H9 (cell line): ENCODE measurements at regions not wholly inside any gene's neighbourhood (a gene's known extent, or its start where the extent isn't known, plus 50 kb on each side); places are given as distances from the start of the nearest gene placed in this dataset.

Experiments used
- DNase-seq: peaks from one replicate; pipeline ENCODE4 v3.0.0-alpha.2; 2017
- H2AFZ ChIP-seq: one replicate; pipeline ENCODE4 v1.6.1; 2013; ENCODE audit warnings: mild to moderate bottlenecking, low read length, control low read depth, moderate library complexity
- H2AK5ac ChIP-seq: 2 replicates; pipeline ENCODE4 v1.6.1; 2013; ENCODE audit warnings: low read length, control low read depth, mixed read lengths; ENCODE audit not compliant: insufficient read length
- H2BK120ac ChIP-seq: one replicate; pipeline ENCODE4 v1.6.1; 2013; ENCODE audit warnings: low read depth, mild to moderate bottlenecking, low read length, control low read depth, inconsistent platforms; ENCODE audit not compliant: poor library complexity, severe bottlenecking
- H2BK12ac ChIP-seq: 2 replicates; pipeline ENCODE4 v1.6.1; 2013; ENCODE audit warnings: low read length, control low read depth, mixed read lengths, low read depth; ENCODE audit not compliant: insufficient read length
- H2BK15ac ChIP-seq: 2 replicates; pipeline ENCODE4 v1.6.1; 2013; ENCODE audit warnings: low read depth, low read length, control low read depth
- H2BK20ac ChIP-seq: one replicate; pipeline ENCODE4 v1.6.1; 2013; ENCODE audit warnings: low read depth, mild to moderate bottlenecking, low read length, control low read depth, inconsistent platforms; ENCODE audit not compliant: poor library complexity, severe bottlenecking
- H2BK5ac ChIP-seq: 2 replicates; pipeline ENCODE4 v1.6.1; 2013; ENCODE audit warnings: low read length, control low read depth, mixed read lengths; ENCODE audit not compliant: insufficient read length
- H3K14ac ChIP-seq: 2 replicates; pipeline ENCODE4 v1.6.1; 2013; ENCODE audit warnings: low read length, control low read depth; ENCODE audit not compliant: insufficient read depth
- H3K18ac ChIP-seq: 2 replicates; pipeline ENCODE4 v1.6.1; 2013; ENCODE audit warnings: low read depth, mild to moderate bottlenecking, mixed read lengths, low read length, control low read depth; ENCODE audit not compliant: insufficient read length
- H3K23ac ChIP-seq: 2 replicates; pipeline ENCODE4 v1.6.1; 2013; ENCODE audit warnings: low read length, control low read depth, mixed read lengths, low read depth; ENCODE audit not compliant: insufficient read length
- H3K23me2 ChIP-seq: 2 replicates; pipeline ENCODE4 v1.6.1; 2013; ENCODE audit warnings: low read depth, mild to moderate bottlenecking, mixed read lengths, low read length, control low read depth; ENCODE audit not compliant: insufficient read length, poor library complexity, severe bottlenecking
- H3K27ac ChIP-seq: 2 replicates; pipeline ENCODE4 v1.5.1; 2013; ENCODE audit warnings: low read length, control low read depth, mixed read lengths, low read depth; ENCODE audit not compliant: insufficient read length
- H3K27me3 ChIP-seq: 2 replicates; pipeline ENCODE4 v1.6.1; 2013; ENCODE audit warnings: low read length, control low read depth, inconsistent platforms; ENCODE audit not compliant: insufficient read depth
- H3K4ac ChIP-seq: 2 replicates; pipeline ENCODE4 v1.6.1; 2013; ENCODE audit warnings: low read depth, mild to moderate bottlenecking, control low read depth, inconsistent platforms, low read length, moderate library complexity
- H3K4me1 ChIP-seq: 2 replicates; pipeline ENCODE4 v1.6.1; 2013; ENCODE audit warnings: low read length, control low read depth, inconsistent platforms; ENCODE audit not compliant: insufficient read depth
- H3K4me2 ChIP-seq: 2 replicates; pipeline ENCODE4 v1.6.1; 2013; ENCODE audit warnings: low read length, control low read depth, mixed read lengths; ENCODE audit not compliant: insufficient read length, insufficient read depth
- H3K56ac ChIP-seq: 2 replicates; pipeline ENCODE4 v1.6.1; 2013; ENCODE audit warnings: low read depth, mild to moderate bottlenecking, mixed read lengths, low read length, control low read depth; ENCODE audit not compliant: insufficient read length
- H3K79me1 ChIP-seq: 2 replicates; pipeline ENCODE4 v1.6.1; 2013; ENCODE audit warnings: low read depth, mild to moderate bottlenecking, moderate library complexity, low read length, control low read depth, inconsistent platforms; ENCODE audit not compliant: insufficient read depth, poor library complexity, severe bottlenecking
- H3K79me2 ChIP-seq: 2 replicates; pipeline ENCODE4 v1.6.1; 2013; ENCODE audit warnings: low read length, control low read depth, inconsistent platforms; ENCODE audit not compliant: insufficient read depth
- H3K9ac ChIP-seq: 2 replicates; pipeline ENCODE4 v1.6.1; 2013; ENCODE audit warnings: low read length, control low read depth, mixed read lengths; ENCODE audit not compliant: insufficient read length; ENCODE audit errors: extremely low read depth
- H3K9me3 ChIP-seq: one replicate; pipeline ENCODE4 v1.6.1; 2013; ENCODE audit warnings: low read depth, low read length, inconsistent platforms; ENCODE audit not compliant: control insufficient read depth
- H3T11ph ChIP-seq: one replicate; pipeline ENCODE4 v1.6.1; 2013; ENCODE audit warnings: mild to moderate bottlenecking, low read length, control low read depth, inconsistent platforms
- H4K20me1 ChIP-seq: one replicate; pipeline ENCODE4 v1.6.1; 2013; ENCODE audit not compliant: control insufficient read depth, insufficient read length, insufficient read depth
- H4K5ac ChIP-seq: 2 replicates; pipeline ENCODE4 v1.6.1; 2013; ENCODE audit warnings: low read depth, mild to moderate bottlenecking, mixed read lengths, low read length, control low read depth; ENCODE audit not compliant: insufficient read length
- H4K8ac ChIP-seq: replicated peaks from 2 replicates; pipeline ENCODE4 v1.6.1; 2013; ENCODE audit warnings: low read length, control low read depth, mixed read lengths, low read depth; ENCODE audit not compliant: insufficient read length
- H4K91ac ChIP-seq: 2 replicates; pipeline ENCODE4 v1.6.1; 2013; ENCODE audit warnings: low read depth, mild to moderate bottlenecking, moderate library complexity, mixed read lengths, low read length, control low read depth; ENCODE audit not compliant: insufficient read length
- H3K27ac Mint-ChIP-seq, 3 experiments: 2 replicates in 2 of 3; 3 replicates in 1 of 3; pipeline ENCODE4 v1.8.0; 2020 to 2021; ENCODE audit warnings: mixed read lengths in 3 of 3, mild to moderate bottlenecking in 1 of 3, moderate library complexity in 1 of 3
- H3K27me3 Mint-ChIP-seq: 2 replicates; pipeline ENCODE4 v1.8.0; 2021; ENCODE audit warnings: low read depth, mild to moderate bottlenecking, moderate library complexity, mixed read lengths
- H3K36me3 Mint-ChIP-seq, 3 experiments: 2 replicates in 2 of 3; 3 replicates in 1 of 3; pipeline ENCODE4 v1.8.0; 2020 to 2021; ENCODE audit warnings: low read depth in 3 of 3, mixed read lengths in 3 of 3; ENCODE audit not compliant: insufficient read depth in 1 of 3
- H3K4me1 Mint-ChIP-seq, 2 experiments: 2 replicates each; pipeline ENCODE4 v1.8.0; 2020; ENCODE audit warnings: mixed read lengths in 2 of 2
- H3K4me3 Mint-ChIP-seq, 2 experiments: 2 replicates in 1 of 2; 3 replicates in 1 of 2; pipeline ENCODE4 v1.8.0; 2020 to 2021; ENCODE audit warnings: mild to moderate bottlenecking in 2 of 2, mixed read lengths in 2 of 2, moderate library complexity in 1 of 2
- H3K9me3 Mint-ChIP-seq, 2 experiments: 2 replicates in 1 of 2; 3 replicates in 1 of 2; pipeline ENCODE4 v1.8.0; 2020; ENCODE audit warnings: mild to moderate bottlenecking in 2 of 2, mixed read lengths in 2 of 2, moderate library complexity in 1 of 2
- CTCF ChIP-seq: fragments of 200-600 bp; sonication (generic); conservative IDR thresholded peaks from 3 replicates; pipeline ENCODE4 v1.8.0; 2021; ENCODE audit warnings: antibody characterized with exemption, mild to moderate bottlenecking
- WGBS: extraction: QIAGEN DNeasy Blood & Tissue Kit; methylation state at CpG from one replicate; pipeline ENCODE4 v1.1.7; 2013; ENCODE audit warnings: missing lambda C conversion rate, low lambda C conversion rate, mixed read lengths; ENCODE audit not compliant: insufficient read length; ENCODE audit errors: extremely low coverage; 5-methylcytosine and 5-hydroxymethylcytosine counted together

GRCh38 chr4:96936886-96937285, 1097.0 kb downstream of the PDHA2 start:
- H3K27me3 ChIP-seq: no peaks in the 10 kb centered on the region
- TF ChIP-seq CTCF: no peak
- no peak overlapping the region for H2AFZ ChIP-seq
- H3K4me1 ChIP-seq: no peaks in the 10 kb centered on the region
- no peak overlapping the region for H4K5ac ChIP-seq
- no peak overlapping the region for H2BK120ac ChIP-seq
- no peak overlapping the region for H3K14ac ChIP-seq
- H3K56ac ChIP-seq: no peak overlapping the region
- H3K4ac ChIP-seq: no peak overlapping the region
- H3K18ac ChIP-seq: no peak overlapping the region
- H4K20me1 ChIP-seq: no peaks in the 10 kb centered on the region
- H3K4me2 ChIP-seq: no peak overlapping the region
- H2AK5ac ChIP-seq: no peak overlapping the region
- H3K9me3 ChIP-seq: no peaks in the 10 kb centered on the region
- H3K79me1 ChIP-seq: no peaks in the 10 kb centered on the region
- H4K91ac ChIP-seq: no peak overlapping the region
- Mint-ChIP-seq H3K4me1 (no peaks in the 10 kb centered on the region), H3K27me3 (no peaks in the 10 kb centered on the region), H3K36me3 (no peaks in the 10 kb centered on the region; a peak in 2 of 7 replicates), H3K9me3 (0 out of 5 replicates have a peak, but pooled peaks cover 0 to 2% of the 10 kb centered on the region in 2 experiments), H3K4me3 (no peak overlapping the region), H3K27ac (no peak overlapping the region)
- H3T11ph ChIP-seq: no peak overlapping the region
- no peak overlapping the region for H3K27ac ChIP-seq
- H2BK15ac ChIP-seq: no peak overlapping the region
- no peak overlapping the region for H4K8ac ChIP-seq
- no peak overlapping the region for H3K23ac ChIP-seq
- no peaks in the 10 kb centered on the region for H3K79me2 ChIP-seq
- no peaks in the 10 kb centered on the region for H3K23me2 ChIP-seq
- no peak overlapping the region for H2BK5ac ChIP-seq
- no peak overlapping the region for H2BK20ac ChIP-seq
- H3K9ac ChIP-seq: no peak overlapping the region
- no peak overlapping the region for H2BK12ac ChIP-seq
- WGBS: no CpG with 5 or more reads among the region's 6 CpGs
- no peak for DNase-seq
